ENCODE measurements at regions not wholly inside any gene's neighbourhood (a gene's known extent, or its start where the extent isn't known, plus 50 kb on each side); places are given as distances from the start of the nearest gene placed in this dataset.
A peak's percentile ranks its signal among the peaks of the same experiment; 100 is the strongest.

- Histone ChIP-seq H3K4me1 (ENCODE audit: control insufficient read depth, insufficient read depth, low read length) (no peaks in the 10 kb centered on the region), H4K91ac (ENCODE audit: insufficient read depth, low read depth, low read length) (no peak overlapping the region), H3K79me1 (ENCODE audit: low read depth in 1 of 2, low read length in 2 of 2) (no peaks in the 10 kb centered on the region), H3K14ac (replicated peaks; ENCODE audit: low read depth, low read length) (no peak overlapping the region), H3K18ac (ENCODE audit: low read depth, low read length) (no peak overlapping the region), H2AFZ (replicated peaks; ENCODE audit: low read length, poor library complexity) (no peak overlapping the region), H3K56ac (ENCODE audit: extremely low read depth, insufficient read depth, low read length) (no peak overlapping the region), H2BK20ac (ENCODE audit: low read depth, low read length) (no peak overlapping the region), H2AK9ac (replicated peaks; ENCODE audit: low read depth, low read length, poor library complexity) (no peak overlapping the region), H3K9me1 (ENCODE audit: insufficient read depth, low read length) (no peaks in the 10 kb centered on the region), H3K4me3 (ENCODE audit: insufficient read depth, low read depth, low read length) (no peak overlapping the region), H3K23ac (ENCODE audit: low read depth, low read length) (no peak overlapping the region), H2BK15ac (ENCODE audit: low read depth, low read length) (no peak overlapping the region), H3K9me3 (ENCODE audit: control insufficient read depth, insufficient read depth, low read length) (no peaks in the 10 kb centered on the region), H3K27ac (ENCODE audit: insufficient read depth, low read length) (no peak overlapping the region), H3K4me2 (ENCODE audit: low read depth, low read length) (no peak overlapping the region), H4K5ac (ENCODE audit: low read depth, low read length) (no peak overlapping the region), H4K8ac (ENCODE audit: low read depth in 2 of 2, low read length in 2 of 2) (no peak overlapping the region), H4K20me1 (ENCODE audit: insufficient read depth, low read length) (no peaks in the 10 kb centered on the region), H2AK5ac (ENCODE audit: low read depth, low read length) (no peak overlapping the region), H3K4ac (ENCODE audit: low read depth, low read length) (no peak overlapping the region), H3K36me3 (ENCODE audit: control insufficient read depth, insufficient read depth, low read length) (no peaks in the 10 kb centered on the region), H3K9ac (ENCODE audit: low read depth, low read length) (no peak overlapping the region), H2BK120ac (ENCODE audit: low read depth, low read length) (no peak overlapping the region), H3K27me3 (ENCODE audit: control insufficient read depth, insufficient read depth, low read length) (no peaks in the 10 kb centered on the region), H2BK5ac (ENCODE audit: low read depth, low read length, poor library complexity, severe bottlenecking) (no peak overlapping the region)
- DNase-seq (peak; percentile 13), ATAC-seq (ENCODE audit: low read depth) (no peak)
- POLR2A ChIA-PET (ENCODE audit: unreplicated experiment) = no interaction called here
- in situ Hi-C loops (cut with MboI; ENCODE audit: low sequenced_read_pairs) = no loop called here
- BruUV-seq (replicated peaks) = no TSS peak
- dilution Hi-C loops (cut with HindIII; ENCODE audit: low sequenced_read_pairs, unreplicated experiment) = no loop called here
- no peak for TF ChIP-seq RCOR1 (IDR thresholded peaks at IDR 0.05; ENCODE audit: insufficient replicate concordance, low read length)
- no peak for TF ChIP-seq POLR2A (IDR thresholded peaks at IDR 0.05; ENCODE audit: low read depth, low read length)
- no peak for TF ChIP-seq MAFK (IDR thresholded peaks at IDR 0.05; ENCODE audit: low read depth, low read length)
- no peak for TF ChIP-seq MXI1 (IDR thresholded peaks at IDR 0.05; ENCODE audit: borderline replicate concordance, low read depth, low read length)
- no peak for TF ChIP-seq RFX5 (IDR thresholded peaks at IDR 0.05; ENCODE audit: low read depth, low read length)
- no peak for TF ChIP-seq MAZ (IDR thresholded peaks at IDR 0.05; ENCODE audit: borderline replicate concordance, low read depth, low read length)
- no peak for TF ChIP-seq USF2 (IDR thresholded peaks at IDR 0.05; ENCODE audit: low read depth, low read length)
- no peak for TF ChIP-seq NFE2L2 (IDR thresholded peaks at IDR 0.05; ENCODE audit: low read depth, low read length)
- no peak for TF ChIP-seq BHLHE40 (IDR thresholded peaks at IDR 0.05; ENCODE audit: low read depth, low read length)
- intact Hi-C loops (cut with micrococcal nuclease) = no loop called here
- CTCF ChIA-PET = no interaction called here
- WGBS, 2 experiments (ENCODE audit: extremely low coverage in 2 of 2, insufficient read length in 1 of 2) = 24% methylated on average over 2 of the region's 7 CpGs; no CpG with 5 or more reads in 1 of the 2 experiments
These were observed 139.2 kb upstream of the ANK2 start for GRCh38 chr4:112910109-112910736.

Measured in IMR-90 (cell line).